ENCODE measurements at regions not wholly inside any gene's neighbourhood (a gene's known extent, or its start where the extent isn't known, plus 50 kb on each side); places are given as distances from the start of the nearest gene placed in this dataset.

GRCh38 chr11:70914496-70914895, 337.9 kb downstream of the SHANK2 start:
- ChIA-PET CTCF (no interaction called here), RAD21 (ENCODE audit: low non-redundant PET in 1 of 2, low total read pairs in 2 of 2, uncharacterized antibody in 2 of 2, unreplicated experiment in 2 of 2) (no interaction called here), POLR2A (no interaction called here)
- intact Hi-C loops (cut with micrococcal nuclease) = no loop called here
- Histone ChIP-seq H3K4me1 (ENCODE audit: control insufficient read depth in 1 of 2, insufficient read depth in 2 of 2, low read length in 2 of 2) (no peaks in the 10 kb centered on the region), H3K4me3 (replicated peaks in 1 of 2; ENCODE audit: low read depth in 1 of 2, low read length in 2 of 2) (no peak overlapping the region), H3K79me2 (ENCODE audit: insufficient read depth, low read length) (no peaks in the 10 kb centered on the region), H3K9me2 (ENCODE audit: insufficient read depth) (no peaks in the 10 kb centered on the region), H3K27me3 (ENCODE audit: insufficient read depth, low read length) (no peaks in the 10 kb centered on the region), H4K20me1 (ENCODE audit: insufficient read depth) (no peaks in the 10 kb centered on the region), H3K9me3 (ENCODE audit: control insufficient read depth in 1 of 2, insufficient read depth in 1 of 2, low read depth in 1 of 2, low read length in 2 of 2) (no peaks in the 10 kb centered on the region), H3K4me2 (ENCODE audit: low read length) (no peak overlapping the region), H3K36me3 (ENCODE audit: control insufficient read depth in 1 of 2, insufficient read depth in 2 of 2, low read length in 2 of 2) (no peaks in the 10 kb centered on the region), H3K27ac (ENCODE audit: low read depth, low read length) (no peak overlapping the region), H3K9ac (ENCODE audit: low read length) (no peak overlapping the region), H2AFZ (ENCODE audit: low read depth, low read length, poor library complexity, severe bottlenecking) (no peak overlapping the region)
- BruUV-seq (replicated peaks) = no TSS peak
- ATAC-seq (no peak), DNase-seq (ENCODE audit: low read depth, low spot score) (no peak)
- TF ChIP-seq SIN3A (IDR thresholded peaks at IDR 0.05; ENCODE audit: low read depth) (no peak), SP1 (IDR thresholded peaks at IDR 0.05; ENCODE audit: low read depth) (no peak), POLR2A (IDR thresholded peaks at IDR 0.05; ENCODE audit: borderline replicate concordance, extremely low read depth, insufficient read depth, insufficient read length) (no peak), CTCF (IDR thresholded peaks at IDR 0.05 in 2 of 3, conservative IDR thresholded peaks at IDR 0.05 in 1 of 3; ENCODE audit: borderline replicate concordance in 1 of 3, insufficient read depth in 1 of 3, low read depth in 2 of 3, low read length in 2 of 3) (no peak)

- no peaks in the 10 kb centered on the region for H4K20me1 ChIP-seq (ENCODE audit: insufficient read depth)
- H3K27ac ChIP-seq (ENCODE audit: low read depth, low read length) = no peak overlapping the region
- CTCF ChIA-PET = no interaction called here
- POLR2A ChIA-PET = no interaction called here
- no peaks in the 10 kb centered on the region for H3K4me1 ChIP-seq (ENCODE audit: control insufficient read depth in 1 of 2, insufficient read depth in 2 of 2, low read length in 2 of 2)
- H3K36me3 ChIP-seq (ENCODE audit: control insufficient read depth in 1 of 2, insufficient read depth in 2 of 2, low read length in 2 of 2) = no peaks in the 10 kb centered on the region
- H3K9me2 ChIP-seq (ENCODE audit: insufficient read depth) = no peaks in the 10 kb centered on the region
- BruUV-seq (replicated peaks) = no TSS peak
- intact Hi-C loops (cut with micrococcal nuclease) = no loop called here
- no peaks in the 10 kb centered on the region for H3K79me2 ChIP-seq (ENCODE audit: insufficient read depth, low read length)
- H3K4me3 ChIP-seq (replicated peaks in 1 of 2; ENCODE audit: low read depth in 1 of 2, low read length in 2 of 2) = no peak overlapping the region
- no peak overlapping the region for H3K9ac ChIP-seq (ENCODE audit: low read length)
- H3K9me3 ChIP-seq (ENCODE audit: control insufficient read depth in 1 of 2, insufficient read depth in 1 of 2, low read depth in 1 of 2, low read length in 2 of 2) = no peaks in the 10 kb centered on the region
- RAD21 ChIA-PET (ENCODE audit: low non-redundant PET in 1 of 2, low total read pairs in 2 of 2, uncharacterized antibody in 2 of 2, unreplicated experiment in 2 of 2) = no interaction called here
- ATAC-seq (no peak), DNase-seq (ENCODE audit: low read depth, low spot score) (no peak)
- H2AFZ ChIP-seq (ENCODE audit: low read depth, low read length, poor library complexity, severe bottlenecking) = no peak overlapping the region
- H3K4me2 ChIP-seq (ENCODE audit: low read length) = no peak overlapping the region
- no peaks in the 10 kb centered on the region for H3K27me3 ChIP-seq (ENCODE audit: insufficient read depth, low read length)
- TF ChIP-seq RAD21 (IDR thresholded peaks at IDR 0.05; ENCODE audit: low read depth) (no peak), ZFX (IDR thresholded peaks at IDR 0.05) (no peak), CTCF (IDR thresholded peaks at IDR 0.05 in 2 of 3, conservative IDR thresholded peaks at IDR 0.05 in 1 of 3; ENCODE audit: borderline replicate concordance in 1 of 3, insufficient read depth in 1 of 3, low read depth in 2 of 3, low read length in 2 of 3) (no peak), EZH2 (IDR thresholded peaks at IDR 0.05) (no peak), EGR1 (IDR thresholded peaks at IDR 0.05; ENCODE audit: low read depth) (no peak), POLR2A (IDR thresholded peaks at IDR 0.05; ENCODE audit: borderline replicate concordance, extremely low read depth, insufficient read depth, insufficient read length) (no peak), FOSL1 (IDR thresholded peaks at IDR 0.05; ENCODE audit: low read depth) (no peak), CBX3 (IDR thresholded peaks at IDR 0.05; ENCODE audit: low read depth) (no peak), REST (IDR thresholded peaks at IDR 0.05; ENCODE audit: low read depth) (no peak)
These were observed 337.0 kb downstream of the SHANK2 start for GRCh38 chr11:70915158-70915985.
